SKM-1 (cell line): ENCODE measurements at regions not wholly inside any gene's neighbourhood (a gene's known extent, or its start where the extent isn't known, plus 50 kb on each side); places are given as distances from the start of the nearest gene placed in this dataset.
"Not testable (repeated sequence)": the region's sequence is repeated elsewhere in the genome, so short reads cannot be mapped to it uniquely, and the experiment has no call there.

Experiments
- DNase-seq: peaks from one replicate; lab custom pipeline; 2025; ENCODE audit not compliant: unreplicated experiment; lab: John Stamatoyannopoulos, UW

DNA sequence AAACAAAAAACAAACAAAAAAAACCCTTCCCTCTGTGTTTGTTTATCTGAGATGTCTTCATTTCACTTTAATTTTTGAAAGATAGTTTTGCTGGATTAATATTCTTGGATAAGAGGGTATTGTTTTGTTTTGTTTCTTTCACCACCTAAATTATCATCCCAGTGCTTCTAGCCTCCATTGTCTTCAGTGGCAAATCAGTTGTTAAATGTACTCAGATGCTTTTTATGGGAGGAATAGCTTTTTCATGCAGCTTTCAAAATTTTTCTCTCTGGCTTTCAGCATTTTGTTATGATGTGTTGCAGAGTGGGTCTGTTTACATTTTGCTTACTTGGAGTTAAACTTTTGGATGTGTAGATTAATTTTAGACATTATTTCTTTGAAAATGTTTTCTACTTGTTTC, 203.5 kb upstream of the DCC start:
- DNase-seq, result no peak

DNA sequence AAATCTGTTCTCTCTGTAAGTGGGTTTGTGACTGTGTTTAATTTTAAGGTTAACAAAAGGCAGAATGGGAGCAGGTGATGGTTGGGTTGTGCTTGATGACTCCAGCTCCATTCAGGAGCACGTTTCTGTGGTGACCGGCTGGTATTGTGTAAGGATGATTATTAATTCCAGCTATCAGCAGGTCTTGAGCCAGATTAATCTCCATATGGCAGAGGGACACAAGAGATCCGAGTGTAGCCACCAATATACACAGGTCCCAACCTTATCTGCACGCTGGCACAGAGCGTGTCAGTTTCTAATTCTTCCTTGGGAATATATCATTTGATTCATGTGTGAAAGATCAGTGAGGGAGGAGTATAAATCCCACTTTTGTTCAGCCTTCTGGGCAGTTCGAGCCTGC, 199.0 kb upstream of the DCC start:
- no peak for DNase-seq

DNA sequence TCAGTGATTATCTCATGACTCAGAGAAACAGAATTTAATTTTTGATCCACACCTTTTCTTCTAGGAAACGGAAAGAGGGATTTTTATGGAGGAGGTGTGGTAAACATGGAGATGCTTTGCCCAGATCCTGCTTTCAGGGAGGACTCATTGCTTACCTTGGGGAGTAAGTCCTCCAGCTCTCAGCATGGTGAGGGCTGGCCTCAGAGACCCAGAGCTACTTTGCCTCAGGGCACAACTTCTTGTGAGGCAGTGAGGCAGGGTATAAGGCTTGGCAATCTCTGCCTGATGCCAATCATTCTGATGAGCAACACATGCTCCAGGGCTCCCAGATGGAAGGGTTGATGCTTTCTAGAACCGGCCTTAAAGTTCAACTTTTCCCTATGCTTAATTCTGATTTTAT, 189.9 kb upstream of the DCC start:
- no peak for DNase-seq

DNA sequence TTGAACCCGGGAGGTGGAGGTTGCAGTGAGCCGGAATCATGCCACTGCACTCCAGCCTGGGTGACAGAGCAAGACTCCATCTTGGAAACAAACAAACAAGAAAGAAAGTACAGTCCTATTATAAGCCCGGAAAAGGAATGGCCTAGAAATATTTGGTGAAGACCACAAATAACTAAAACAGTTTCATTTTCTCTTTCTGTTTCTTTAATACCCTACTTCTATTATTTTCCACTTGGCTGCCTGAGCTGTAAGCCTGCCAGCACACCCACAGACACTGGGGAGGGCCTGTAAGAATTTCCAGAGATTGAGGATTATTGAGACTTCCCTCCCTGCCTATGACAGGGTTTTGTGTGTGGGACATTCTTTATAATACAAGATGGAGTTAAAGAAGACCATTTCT, 188.0 kb upstream of the DCC start:
- no peak for DNase-seq

DNA sequence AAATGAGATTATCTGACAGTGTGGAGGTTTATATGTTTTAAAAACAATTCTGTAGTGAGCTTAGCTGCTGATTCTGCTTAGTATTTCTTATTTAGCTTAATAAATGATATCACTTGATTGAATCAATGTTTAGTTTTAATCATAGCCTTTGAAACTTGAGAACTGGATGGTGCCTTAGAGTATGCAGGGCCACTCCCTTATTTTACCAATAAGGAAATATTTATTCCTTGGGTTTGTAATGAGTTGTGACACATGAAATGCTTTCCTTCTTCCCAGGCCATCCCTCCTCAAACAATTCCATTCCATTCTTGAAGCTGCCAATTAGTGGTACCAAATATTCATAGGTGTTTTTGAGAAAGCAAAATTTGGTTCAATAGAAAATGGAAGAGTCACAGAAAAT, 183.8 kb upstream of the DCC start:
- no peak for DNase-seq

DNA sequence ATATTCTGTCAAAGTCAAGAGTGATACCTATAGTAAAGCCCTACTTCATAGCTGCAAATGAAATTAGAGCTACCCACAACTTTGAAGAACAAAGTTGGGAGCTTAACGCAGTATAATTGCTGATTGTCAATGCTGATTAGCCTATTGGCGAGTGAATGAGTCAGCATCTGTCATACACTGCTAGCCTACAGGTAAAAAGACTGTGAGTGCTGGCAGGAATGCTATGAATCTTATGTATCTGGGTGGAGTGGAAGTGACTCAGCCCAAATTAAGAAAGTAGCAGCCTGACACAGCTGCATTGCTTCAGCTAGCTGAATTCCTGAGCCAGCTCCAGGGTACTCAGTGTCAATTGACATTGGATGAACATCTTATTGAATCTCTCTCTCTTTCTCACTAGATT, 179.4 kb upstream of the DCC start:
- no peak for DNase-seq

DNA sequence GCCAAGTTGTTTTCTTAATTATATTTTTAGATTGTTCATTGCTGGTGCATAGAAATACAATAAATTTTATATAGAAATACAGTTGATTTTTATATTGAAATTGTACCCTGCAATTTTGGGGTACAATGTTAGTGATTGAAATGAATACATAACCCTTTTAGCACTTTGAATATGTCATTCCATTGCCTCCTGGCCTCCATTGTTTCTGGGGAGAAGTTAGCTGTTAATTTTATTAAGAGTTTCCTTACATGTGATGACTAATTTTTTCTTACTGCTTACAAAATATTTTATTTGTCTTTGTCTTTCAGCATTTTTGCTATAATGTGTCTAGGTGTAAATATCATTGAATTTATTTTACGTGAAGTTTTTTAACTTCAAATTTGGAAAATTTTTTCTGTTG, 176.5 kb upstream of the DCC start:
- DNase-seq, result no peak

DNA sequence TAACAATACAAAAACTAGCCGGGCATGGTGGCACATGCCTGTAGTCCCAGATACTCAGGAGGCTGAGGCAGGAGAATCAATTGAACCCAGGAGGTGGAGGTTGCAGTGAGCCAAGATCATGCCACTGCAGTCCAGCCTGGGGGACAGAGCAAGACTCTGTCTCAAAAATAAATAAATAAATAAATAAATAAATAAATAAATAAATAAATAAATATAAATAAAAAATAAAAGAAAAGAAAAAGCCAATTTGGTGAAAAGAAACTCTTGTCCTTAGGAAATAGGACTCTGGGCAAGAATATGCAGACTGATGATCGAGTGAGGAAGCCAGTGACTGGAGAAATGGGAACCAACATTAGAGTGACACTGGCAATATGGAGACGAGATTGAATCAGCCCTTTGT, 171.9 kb upstream of the DCC start:
- not testable (repeated sequence) for DNase-seq

DNA sequence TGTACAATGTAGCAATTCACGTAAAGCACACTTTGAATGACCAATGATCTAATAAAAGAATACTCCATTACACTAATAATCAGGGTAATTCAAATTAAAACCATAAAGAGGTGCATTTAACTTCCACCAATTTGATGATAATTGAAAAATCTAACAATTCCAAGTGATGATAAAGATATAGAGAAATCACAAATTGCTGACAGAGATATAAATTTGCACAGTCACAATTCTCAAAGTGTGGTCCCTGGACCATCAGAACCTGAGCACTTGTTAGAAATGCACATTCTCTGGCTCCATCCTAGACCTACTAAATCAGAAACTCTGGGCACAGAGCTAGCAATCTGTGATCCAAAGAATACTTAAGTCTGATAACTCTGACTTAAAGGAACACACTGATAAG, 165.8 kb upstream of the DCC start:
- no peak for DNase-seq

DNA sequence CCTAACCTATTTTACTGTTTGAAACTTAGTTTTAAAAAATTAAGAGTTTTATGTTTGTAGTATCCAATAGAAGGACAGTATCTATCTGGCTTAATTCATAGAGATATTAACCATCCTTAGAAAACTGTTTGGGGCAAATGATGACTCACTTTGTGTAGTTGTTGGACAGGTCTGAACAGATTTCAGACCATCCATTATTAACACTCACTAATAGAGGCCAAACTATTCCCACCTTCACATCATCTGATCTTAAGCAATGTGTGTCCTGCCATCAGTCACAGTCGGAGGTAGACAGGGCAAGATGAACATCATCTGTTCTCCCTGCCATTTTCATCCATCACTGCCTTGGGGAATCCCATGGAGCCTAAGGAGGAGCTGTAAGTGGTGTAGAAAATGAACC, 164.6 kb upstream of the DCC start:
- DNase-seq, result no peak

DNA sequence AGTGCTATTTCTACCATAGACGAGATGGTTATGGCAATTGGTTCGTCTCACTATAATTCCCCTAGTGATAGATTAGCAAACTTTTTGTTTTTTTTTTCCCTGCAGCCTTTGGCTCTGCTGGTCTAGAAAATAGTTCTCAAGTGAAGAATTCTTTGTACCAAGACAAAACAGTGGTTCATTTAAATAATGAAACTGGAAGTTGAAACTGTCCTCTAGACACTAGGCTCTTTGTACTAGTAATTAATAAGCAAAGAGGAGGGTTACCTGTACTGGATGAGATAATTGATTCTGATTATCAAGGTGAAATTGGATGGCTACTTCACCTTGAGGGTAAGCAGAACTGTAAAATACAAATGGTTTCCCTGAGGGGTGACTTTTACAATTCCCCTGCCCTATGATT, 156.9 kb upstream of the DCC start:
- DNase-seq, result no peak

DNA sequence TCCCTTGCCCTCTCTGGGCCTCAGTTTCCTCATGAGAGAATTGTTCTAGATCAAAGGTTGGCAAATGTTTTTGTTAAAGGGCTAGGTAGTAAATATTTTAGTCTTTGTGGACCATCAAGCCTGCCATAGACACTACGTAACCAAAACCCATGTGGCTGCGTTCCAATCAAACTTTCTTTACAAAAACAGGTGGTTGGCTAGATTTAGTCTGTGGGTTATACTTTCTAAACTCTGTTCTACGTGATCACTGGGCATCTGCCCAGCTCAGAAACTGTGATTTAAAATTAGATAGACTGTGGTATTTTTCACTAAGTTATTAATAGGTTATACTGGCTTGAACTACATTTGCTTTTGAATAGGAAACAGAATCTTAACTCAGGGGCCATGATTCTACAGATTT, 149.8 kb upstream of the DCC start:
- DNase-seq, result no peak

DNA sequence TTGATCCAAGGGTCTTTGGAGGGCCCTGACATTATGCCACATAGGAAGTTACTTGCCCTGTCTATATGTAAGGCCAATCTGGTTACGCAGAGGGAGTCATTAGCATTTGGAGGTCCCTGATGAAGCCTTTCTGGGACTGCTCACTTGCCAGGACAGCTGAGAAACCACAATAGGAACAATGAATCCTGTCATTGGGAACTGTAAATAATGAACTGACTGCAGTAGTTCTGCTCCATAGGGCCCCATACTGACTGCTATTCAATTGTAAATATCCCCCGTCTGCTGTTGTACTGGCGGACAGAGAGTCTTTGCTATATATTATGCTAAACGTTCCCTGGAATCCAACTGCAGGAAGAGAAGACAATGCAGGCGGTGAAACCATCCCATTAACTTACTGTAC, 149.4 kb upstream of the DCC start:
- no peak for DNase-seq

DNA sequence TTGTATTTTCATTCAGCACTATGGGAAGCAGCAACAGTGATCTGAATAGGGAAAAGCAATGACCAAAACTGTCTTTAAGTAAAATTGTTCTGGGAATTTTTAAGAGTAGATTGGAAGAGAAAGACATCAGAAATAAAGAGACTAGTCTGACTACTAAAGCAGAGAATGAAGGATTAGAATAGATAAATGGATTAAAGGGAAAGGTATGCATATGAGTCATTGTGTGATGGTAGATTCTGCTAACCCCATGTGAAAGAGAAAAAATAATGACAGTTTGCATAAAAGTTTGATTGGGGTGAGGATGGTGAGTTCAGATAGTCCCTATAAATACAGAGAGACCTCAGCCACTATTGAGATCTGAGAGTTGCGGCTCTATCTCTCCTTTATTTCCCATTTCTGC, 139.6 kb upstream of the DCC start:
- no peak for DNase-seq

DNA sequence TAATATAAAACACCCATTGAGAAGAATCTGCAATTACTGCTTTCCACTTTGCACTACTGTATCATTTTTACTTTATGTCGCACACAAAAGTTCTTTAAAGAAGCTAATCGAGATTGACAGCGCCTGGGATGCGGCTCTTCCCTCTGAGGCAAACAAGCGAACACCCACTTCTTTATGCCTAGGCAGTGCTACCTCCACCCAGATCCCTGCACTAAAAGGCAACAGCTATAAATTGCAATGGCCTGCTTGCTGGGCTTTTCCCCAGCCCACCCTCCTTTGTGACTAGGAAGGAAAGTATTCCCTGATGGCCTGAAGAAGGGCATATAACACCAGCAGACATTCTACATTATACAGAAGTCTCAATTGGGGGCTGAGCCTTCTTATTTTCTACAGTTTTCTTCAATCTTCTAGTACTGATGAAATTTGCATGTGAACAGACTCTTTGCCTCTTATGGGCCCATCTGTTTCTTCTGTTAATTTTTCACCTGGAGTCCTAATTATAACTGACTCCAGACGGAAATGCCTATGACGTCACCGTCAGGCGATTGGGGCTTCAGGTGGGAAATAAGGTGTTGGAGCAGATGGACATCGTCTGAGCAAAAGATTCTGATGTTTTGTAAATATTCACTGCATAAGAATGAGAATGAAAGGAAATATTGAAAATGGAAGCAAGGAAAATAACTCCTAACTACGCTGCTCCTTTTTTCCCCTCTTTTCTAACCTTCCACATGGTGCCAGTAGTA, 138.9 kb upstream of the DCC start:
- no peak for DNase-seq

DNA sequence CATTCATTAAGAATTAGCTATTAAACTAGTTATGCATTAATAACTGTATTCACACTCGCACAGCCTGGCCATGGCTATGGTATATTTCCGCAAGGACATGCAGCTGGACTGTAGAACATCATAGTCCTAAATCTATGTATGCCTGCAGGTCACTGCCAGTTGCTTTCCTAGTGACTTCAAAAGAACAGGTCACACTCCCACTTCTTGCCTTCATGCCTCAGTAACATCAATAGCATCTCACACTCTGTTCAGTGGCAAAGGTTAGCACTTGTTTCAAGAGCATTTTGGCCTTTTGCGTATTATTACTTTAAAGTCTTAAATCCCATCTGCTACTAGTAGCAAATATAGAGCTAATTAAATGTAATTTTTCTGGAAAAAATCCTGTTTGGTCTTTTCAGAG, 131.4 kb upstream of the DCC start:
- DNase-seq, result no peak

DNA sequence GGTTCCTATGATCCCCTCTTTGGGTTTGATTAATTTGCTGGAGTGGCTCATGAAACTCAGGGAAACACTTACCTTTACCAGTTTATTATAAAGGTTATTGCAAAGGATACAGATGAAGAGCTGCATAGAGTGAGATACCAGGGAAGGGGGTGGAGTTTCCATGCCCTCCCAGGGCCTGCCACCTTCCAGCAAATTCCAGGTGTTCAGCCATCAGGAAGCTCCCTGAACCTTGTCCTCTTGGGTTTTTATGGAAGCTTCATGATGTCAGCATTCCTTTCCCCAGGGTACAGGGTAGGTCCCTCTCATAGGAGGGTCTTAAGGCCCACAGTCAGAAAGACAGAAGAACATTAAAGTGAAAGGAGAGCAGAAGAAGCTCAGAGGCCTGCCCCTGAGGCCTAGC, 123.9 kb upstream of the DCC start:
- no peak for DNase-seq

DNA sequence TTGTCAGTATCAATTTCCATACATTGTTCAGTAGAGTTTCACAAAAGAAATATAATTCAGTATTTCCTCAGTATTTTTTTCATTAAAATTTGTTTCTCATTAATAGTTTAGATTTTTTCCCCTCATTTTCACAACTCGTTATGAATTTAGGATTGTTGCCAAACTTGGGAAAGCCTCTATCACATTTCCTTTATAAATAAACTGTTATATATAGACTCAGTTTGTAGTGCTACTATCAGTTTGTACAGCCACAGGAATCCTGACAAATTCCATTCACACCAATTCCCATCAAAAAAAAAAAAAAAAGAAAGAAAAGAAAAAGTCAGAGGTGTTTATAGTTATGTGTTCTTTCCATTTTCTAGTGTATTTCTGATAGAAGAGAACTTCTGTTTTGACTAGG, 123.3 kb upstream of the DCC start:
- DNase-seq, result no peak

DNA sequence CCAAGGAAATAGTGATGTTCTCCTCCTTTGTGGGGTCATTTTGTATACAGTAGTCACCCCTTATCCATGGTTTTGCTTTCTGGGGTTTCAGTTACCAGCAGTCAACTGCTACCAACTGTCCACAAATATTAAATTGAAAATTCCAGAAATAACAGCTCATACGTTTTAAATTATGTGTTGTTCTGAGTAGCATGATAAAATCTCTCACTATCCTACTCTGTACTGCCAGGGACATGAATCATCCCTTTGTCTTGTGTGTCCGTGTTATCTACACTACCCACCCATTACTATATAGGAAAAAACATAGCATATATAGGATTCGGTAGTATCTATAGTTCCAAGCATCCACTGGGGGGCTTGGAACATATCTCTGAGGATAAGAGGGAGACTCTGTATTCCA, 120.9 kb upstream of the DCC start:
- DNase-seq, result no peak

DNA sequence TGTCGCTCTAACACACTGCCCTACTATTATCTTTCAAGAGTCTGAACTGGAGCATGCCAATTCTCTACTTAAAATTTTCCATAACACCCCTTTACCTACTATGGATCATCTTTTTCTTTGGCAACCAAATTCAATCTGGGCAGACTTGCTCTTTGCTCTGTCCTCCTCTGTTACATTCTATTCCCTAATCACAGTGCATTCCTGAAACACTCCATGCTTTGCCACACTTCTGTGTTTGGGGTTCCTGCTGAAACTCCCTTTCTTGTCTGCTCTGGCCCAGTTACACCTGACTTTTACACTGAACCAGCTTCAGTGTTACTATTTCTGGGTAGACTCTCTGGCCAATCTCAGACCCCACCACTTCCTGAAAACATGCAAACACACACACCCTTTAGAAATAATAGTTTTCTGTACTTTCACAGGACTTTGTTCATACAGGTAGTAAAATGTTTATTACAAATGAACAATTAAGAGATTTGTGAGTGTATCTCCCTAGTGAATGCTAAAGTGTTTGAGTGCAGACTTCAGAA, 119.9 kb upstream of the DCC start:
- no peak for DNase-seq

DNA sequence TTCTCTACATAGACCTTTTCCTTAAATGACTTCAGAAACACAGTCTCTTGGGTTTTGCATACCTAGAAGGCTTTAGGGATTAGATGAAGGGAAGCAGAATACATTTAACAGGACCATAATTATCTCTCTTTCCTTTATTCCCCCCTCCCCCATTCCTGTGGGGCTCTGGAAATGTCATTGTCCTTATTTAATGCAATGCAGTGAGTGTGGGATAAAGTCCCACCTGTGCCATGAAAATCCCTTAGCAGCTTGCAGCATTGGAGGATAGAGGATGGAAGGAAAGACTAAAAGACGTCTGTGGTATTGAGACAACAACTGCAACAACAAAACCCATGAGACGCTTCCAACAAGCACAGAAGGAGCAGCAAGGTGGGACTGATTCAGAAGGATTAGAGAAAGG, 117.8 kb upstream of the DCC start:
- DNase-seq, result no peak

DNA sequence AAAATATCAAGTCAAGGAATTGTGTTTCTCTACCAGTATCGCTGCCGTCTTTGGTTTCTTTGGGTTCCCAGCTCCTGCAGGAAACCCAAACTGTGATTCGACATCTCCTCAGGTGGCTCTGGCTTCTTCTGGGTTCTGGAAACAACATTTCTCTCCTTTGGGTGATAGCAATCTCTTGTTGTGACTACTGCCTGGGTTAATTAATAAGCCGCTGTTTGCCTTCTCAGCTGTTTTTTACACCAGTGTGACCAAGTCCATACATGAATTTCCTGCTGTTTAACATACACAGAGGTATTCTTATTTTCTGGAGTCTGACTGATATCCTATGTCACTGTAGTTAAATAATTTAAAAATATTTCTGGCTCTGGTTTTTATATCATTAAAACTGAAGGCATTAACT, 112.5 kb upstream of the DCC start:
- DNase-seq, result no peak

DNA sequence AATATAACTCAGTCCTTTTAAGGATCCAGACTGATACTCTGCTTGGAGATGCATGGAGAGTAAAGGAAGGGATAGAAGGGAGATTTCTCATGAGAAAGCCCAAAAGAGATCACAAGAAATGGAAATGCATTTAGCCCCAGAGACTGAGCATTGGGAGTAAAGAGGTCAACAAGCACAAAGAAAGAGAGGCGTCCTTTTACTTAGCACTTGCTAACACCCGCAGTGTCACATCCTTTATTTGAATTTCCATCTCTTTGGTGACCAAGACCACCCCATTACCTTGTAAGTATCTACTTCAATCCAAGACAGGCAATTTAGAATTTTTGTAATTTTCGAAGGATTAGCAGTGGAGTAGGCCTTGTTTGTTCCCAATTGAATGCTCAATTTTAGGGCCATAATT, 111.8 kb upstream of the DCC start:
- DNase-seq, result no peak
